Activated CD4-positive, alpha-beta T cell treated with anti-CD3 and anti-CD28 coated beads, Interleukin-2, amount 50 U/mL, for 16 hours (primary cell): ENCODE measurements at regions not wholly inside any gene's neighbourhood (a gene's known extent, or its start where the extent isn't known, plus 50 kb on each side); places are given as distances from the start of the nearest gene placed in this dataset.

Experiments
- DNase-seq: peaks from one replicate; pipeline ENCODE4 v3.0.0-alpha.2; 2020

DNA sequence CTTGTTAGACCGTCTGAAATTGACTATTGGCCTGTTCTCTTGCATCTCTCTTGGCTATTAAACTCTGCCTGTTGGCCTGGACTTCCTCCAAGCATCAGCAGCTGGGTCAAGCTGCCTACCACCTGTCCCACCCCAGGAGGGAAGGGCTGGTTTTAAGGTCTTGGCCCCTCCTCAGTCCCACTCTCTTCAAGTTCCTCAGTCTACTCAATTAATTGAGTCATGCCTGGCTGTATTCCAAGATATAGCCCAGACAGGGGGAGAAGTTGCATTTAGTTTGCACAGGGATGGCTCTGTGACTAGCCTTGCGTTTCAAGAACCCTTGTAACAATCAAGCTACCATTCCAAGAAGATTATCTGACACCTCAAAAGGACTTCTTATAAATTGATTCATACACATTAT is 113.8 kb upstream of the GLI3 start:
- DNase-seq = no peak

DNA sequence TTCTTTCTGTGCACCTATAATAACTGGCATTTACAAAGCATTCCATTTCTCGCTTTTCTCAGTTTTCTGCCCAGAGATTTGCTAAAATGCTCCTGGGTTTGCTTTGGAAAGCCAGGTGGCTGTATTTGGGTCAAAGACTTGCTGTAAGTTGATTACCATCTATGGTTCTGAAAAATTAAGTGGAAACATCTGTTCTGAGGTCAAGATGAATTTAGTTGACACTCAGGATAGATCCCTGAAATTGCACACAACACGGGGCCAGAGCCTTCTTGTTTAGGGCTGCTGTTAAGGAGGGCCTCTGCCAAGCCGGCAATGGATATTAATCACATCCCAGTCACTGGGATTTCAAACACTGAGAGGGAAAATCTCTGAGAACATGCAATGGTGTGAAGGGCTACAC is 111.6 kb upstream of the GLI3 start:
- no peak for DNase-seq

DNA sequence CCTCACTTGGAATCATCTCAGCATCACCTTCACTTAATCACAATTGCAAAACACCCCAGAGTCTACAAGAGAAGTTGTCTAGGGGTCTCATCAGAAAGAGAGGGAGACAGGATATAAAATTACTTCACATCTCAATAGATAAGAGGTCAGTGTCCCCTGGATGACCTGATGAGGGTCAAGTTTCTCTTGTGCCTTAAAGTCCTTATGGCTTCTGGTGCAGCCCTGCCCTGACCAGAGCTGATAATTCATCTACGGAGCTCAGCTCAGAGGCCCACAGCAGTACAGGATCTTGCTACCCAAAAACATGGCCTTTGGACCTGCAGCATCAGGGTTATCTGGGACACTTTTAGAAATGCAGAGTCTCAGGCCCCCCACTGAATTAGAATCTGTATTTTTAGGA is 111.1 kb upstream of the GLI3 start:
- DNase-seq = no peak

DNA sequence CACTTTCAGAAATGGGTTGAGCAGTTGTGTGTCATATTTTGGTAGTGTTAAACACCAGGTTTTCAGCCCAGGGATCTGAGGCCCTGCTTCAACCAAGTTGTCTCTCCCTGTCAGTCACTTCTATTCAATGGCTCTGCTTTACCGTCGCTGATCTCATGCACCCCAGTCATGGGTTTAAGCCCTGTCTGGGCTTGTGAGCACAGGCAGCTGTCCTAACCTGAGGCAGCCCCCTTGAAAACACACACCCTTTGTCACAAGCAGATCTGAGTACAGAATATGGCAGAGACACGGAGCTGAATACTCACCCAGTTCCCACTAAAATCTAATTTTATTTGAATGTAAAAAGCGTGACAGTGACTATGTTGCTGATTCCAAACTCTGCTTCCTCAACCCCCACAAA is 110.6 kb upstream of the GLI3 start:
- no peak for DNase-seq

DNA sequence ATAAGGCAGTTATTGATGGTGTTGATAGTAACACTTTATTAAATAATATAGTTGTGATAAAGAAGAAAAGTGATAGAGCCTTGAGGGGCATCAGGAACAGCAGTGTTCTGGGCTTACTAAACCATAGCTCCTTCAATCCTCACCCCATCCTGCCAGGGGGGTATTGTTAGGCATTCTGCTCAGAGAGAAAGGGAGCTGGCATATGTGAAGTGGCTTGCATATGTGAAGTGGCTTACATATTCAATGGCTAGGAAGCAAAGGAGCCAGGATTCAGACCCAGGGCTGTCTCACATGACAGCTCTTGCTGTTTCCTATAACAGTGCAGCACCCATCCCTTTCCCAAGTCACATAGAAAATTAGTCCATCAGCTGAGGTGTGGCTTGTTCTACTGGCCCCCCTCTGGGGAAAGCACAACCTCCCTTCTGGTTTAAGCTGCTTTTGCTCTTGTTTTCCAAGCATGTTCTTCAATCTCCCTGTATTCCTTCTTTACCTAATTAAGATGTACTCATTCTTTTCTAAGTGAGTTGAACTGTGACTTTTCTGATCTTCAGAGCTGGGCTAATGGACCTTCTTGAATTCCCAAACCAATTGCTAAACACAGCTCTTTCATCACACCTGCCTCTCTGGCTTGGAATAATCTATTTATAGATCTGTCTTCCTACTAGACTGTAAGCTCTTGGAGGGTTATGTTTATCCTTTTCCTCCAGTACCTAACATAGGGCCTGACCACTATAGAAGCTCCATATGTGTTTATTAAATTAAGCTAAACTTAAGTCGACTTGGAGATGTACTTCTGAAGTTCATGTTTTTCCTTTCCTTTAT is 108.7 kb upstream of the GLI3 start:
- no peak for DNase-seq

DNA sequence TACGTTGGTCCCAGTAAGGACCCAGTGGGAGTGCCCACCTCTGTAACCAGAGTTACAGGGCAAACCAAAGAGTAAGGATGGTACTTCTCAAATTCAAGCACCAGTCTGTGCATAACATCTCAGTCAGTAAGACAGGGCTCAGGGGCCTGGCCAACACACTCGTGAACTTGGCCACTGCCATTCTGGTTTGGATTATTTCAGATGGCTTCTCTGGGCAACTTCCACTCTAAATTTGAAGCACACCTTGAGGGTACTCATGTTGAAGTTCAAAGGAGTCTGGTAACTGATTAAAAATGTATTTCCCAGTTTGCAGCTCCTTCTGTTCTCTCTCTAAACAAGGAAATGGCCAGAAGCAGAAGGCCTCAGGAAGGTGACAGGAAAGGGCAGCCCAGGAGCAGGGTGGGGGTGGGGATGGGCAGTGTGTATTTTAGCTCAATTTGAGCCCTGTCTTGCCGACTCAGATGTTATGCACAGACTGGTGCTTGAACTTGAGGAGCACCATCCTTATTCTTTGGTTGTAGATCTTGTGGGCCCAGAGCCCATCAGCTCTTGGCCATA is 107.3 kb upstream of the GLI3 start:
- DNase-seq = no peak

DNA sequence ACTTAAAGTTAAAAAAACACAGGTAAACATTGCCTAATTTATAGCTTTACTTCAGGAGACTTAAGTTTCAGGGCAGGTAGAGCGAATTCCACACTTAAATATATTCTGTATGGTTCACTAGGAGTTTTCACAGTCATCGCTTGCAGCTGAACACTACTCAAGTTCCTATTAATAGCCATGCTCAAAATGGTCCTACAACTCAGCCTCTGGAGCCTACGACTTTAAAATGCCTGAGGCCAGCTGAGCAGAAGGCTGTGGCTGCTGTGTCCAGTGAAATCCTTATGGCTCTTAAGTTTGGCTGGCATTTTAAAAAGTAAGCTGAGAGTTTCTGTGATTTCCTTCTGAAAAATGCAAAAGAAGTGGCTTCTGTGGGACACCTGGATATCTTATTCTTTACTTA is 105.4 kb upstream of the GLI3 start:
- DNase-seq = no peak

DNA sequence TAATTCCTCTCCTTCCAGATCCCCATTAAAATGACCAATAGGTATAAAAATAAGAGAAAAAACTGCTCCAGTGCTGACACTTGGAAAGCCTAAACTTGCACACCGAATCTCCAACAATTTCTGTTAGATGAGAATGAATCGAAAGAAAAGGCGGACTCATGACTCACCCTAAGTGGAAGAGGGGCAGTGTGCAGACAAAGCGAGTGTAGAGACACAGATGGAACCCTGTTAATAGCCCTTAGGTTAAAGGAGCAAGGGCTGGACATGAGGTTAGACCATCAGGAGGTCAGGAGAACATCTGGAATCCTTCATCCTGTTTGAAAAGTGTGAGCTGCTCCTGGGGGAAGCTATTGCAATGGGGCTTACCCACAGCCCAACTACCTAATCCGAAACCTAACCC is 103.4 kb upstream of the GLI3 start:
- no peak for DNase-seq

DNA sequence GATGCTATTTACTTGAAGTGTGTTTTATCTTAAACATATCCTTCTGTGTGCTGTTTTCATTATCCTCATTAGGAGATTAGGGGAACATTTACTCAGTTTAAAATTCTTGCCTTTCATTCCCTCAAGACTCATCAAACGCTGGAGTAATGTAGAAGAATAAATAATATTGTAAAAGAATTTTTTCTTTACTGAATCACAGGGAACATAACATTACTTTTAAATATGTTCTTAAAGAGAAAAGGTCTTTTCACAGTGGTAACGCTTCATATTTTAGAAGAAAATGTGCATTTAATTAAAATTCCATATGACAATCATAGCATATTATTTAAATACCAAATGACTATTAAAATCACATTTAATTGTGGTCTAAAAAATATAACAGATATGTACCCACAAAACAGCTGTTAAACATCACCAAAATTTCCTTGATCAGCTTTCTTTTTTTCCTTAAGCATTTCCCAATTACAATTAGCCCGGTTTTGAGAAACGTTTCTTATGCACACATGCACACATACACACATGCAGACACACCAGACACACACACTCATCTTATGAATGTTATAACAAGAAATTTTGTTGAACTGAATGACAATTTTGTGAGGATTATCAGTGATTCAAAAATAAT is 102.0 kb upstream of the GLI3 start:
- DNase-seq = no peak

DNA sequence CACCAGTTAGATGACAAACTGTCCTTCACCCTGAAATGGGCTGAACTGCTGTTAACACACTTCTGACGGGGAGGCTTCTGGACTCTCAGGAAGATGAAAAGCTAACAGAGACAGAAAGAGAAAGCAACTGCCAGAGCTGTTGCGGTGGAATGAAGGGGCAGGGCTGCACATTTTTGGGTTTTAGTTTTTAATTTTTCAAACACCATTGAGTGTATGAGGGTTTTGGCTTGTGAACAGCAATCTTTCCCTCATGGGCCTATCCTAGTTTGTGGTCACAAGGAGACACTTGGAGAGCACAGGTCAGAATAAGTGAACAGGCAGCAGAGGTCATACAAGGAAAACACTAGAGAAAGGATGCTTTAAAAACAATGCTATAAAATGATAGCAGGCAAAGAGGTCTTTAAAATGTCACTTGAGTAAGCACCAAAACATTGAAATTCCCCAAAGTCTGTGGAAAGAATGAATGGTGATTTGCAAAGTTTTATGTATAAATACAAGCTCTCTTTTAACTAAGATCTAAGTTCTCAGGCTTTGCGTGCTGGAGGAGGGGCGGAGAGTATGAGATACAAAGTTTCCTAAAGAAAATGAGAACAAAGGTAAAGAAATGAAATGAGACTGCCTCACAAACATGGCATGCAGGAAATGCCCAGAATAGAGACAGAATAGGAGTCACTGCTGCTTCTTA is 101.4 kb upstream of the GLI3 start:
- DNase-seq = no peak

DNA sequence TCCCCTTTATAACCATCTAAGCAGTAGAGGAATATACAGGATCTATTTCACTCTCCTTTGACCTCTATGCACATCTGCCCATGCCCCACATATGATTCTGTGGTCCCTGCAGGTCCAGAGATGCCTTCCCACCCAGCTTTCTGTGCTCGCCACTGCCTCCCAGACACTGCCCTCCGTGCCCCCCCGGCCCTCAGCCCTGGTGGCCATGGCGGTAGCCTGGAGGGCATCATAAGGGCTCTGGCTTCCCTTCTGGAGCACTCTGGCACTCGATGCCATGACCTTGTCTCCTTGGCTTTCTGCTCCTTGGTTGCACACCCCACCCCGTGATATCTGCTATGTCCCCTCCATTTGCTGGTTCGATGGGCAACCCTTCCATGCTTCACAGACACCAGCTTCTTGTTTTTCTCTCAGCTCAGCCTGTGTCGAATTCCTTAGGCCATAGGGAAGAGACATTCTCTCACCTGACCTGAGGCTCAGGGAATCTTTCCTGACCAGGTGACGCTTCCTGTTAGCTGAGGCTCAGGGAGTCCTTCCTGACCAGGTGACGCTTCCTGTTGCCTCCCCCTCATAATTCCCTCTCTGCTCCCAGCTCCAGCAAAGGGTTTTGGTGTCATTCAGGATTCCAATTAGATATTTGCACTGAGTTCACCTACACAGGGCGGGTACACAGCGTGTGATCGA is 100.4 kb upstream of the GLI3 start:
- DNase-seq = no peak

DNA sequence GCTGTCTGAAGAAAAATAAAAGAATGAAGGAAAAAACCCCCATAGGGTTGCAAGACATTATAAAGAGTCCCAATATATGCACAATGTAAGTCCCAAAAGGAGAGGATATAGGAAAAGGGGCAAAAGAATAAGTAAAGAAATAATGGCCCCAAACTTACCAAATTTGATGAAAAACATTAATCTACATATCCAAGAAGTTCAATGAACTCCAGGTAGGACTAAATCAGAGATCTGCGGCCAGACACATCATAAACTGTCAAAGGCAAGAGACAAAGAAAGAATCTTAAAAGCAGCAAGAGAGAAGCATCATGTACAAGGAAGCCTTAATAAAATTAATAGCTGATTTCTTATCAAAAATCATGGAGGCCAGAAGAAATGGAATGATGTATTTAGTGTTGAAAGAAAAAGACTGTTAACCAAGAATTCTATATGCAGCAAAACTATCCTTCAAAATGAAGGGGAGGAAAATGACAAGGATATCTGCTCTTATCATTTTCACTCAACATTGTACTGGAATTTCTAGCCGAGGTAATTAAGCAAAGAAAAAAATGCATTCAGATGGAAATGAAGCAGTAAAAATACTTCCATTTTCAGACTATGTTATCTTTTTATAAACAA is 95.7 kb upstream of the GLI3 start:
- no peak for DNase-seq

DNA sequence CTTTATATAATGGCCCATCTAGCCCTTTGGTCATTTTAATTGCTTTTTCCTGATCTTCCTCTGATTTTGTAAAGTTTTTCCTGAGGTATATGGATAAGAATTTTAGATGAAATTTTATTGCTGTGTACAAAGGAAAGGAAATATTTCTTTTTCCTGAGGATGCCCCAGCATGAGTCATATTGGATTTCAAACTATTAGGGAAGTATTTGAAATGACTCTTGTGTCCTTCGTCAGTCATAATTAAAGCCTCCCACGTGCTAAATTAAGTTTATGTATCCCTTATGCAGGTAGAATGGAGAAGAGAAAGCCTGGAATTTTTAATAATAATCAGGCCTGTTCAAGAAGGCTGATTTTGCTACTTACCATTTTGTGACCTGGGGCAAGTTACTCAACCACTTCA is 82.6 kb upstream of the GLI3 start:
- DNase-seq = no peak

DNA sequence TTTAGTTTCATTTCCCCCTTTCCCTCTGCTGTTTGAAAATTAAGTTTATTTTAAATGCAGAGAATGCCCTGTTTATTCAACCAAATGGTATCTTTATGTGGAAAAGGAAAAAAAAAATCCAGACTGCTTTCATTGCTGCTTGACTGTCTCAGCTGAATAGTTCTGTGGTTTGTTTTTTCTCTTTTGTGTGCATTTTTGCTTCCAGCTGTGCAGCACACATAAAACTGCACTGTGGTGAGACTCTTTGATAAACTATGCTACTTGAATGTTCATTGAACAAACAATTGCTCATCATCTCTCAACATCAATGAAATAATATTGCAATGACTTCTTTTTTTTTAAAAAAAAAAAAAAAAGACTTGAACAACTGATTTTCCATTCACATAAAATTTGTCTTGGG is 78.6 kb upstream of the GLI3 start:
- no peak for DNase-seq

DNA sequence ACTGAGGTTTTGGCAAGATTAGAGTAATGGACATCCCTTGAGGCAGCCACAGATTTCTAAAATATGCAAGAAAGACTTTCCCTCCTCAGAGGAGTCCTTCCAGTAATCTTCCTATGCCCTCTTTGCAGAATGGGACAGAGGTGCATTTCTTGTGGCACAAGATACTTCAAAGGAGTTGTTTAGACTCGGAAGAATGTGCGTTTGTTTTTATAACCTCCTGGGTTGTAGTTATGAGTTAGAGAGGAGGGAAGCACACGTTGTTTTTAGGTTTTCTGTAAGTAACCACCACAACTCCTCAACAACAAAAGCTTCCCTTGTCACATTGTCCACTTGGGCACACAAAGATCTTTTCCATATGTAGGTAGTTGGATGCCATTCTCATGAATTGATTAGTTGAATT is 78.1 kb upstream of the GLI3 start:
- DNase-seq = no peak

DNA sequence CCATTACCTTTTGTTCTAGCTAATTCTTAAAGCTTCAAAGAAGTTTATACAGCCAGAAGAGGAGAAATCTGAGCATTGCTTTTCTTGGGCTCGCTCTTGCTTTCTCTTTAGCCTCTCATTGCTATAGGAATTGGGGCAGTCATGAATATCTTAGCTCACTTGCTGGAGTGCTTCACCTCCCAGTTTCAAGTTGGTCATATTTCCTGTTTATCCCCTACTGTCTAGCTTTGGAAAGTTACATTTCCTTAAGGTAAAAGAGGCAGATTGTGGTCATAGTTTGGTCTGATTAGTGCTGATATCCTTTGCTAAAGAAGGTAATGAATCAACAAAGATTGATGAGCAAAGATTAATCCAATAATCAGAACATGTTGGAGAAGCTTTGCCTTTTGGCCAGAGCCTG is 77.7 kb upstream of the GLI3 start:
- no peak for DNase-seq

DNA sequence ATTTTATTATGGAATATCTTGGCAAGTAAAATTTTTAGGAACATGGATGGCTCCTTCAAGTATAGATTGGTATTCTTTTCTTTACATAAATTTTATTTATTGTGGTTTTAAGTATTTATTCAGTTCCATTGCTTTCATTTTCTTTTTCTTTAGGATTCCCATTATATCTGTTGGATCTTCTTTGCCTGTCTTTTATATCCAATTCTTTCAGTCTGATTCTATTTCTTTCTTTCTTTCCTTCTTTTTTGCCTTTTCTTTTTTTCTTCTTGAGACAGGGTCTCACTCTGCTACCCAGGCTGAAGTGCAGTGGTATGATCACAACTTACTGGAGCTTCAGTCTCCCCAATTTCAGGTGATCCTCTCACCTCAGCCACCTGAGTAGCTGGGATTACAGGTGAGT is 74.2 kb upstream of the GLI3 start:
- DNase-seq = no peak

DNA sequence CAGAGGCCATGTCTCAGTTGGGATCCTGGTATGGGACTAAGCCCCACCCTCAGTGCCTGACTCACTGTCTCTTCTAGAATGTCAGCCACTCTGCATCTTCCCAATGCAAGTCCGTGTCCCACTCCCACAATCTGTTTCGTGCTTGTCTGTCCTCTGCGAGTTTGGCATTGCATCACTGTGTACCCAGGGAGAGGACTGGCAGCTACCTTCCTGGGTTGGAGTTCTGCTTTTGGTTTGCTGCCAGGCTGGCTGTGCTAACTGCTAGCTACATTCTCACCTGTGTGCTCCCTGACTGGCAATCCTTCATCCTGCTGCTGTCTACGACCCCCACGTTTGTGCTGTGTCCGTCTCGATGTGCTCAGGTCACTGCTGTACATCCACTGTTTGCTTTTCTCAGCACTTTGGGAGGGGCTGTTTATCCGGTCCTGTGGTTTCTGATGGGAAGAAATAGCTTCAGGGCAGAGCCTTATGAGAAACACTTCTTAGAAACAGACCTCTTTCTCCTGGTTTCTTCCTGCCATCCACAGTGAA is 56.0 kb upstream of the GLI3 start:
- no peak for DNase-seq

DNA sequence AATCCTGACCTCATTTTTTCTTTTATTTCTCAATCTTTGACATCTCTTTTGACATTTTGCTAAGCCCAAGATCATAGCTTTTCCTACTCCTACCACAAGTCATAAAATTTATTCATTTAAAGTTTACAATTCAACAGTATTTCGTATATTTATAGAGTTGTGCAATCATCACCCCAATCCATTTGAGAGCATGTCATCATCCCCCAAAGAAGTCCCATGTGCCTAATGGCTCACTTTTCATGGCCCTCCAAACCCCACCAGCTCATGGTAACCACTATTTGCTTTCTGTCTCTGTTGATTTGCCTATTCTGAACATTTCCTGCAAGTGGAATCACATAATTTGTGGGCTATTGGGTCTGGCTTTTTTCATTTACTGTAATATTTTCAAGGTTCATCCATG is 52.5 kb upstream of the GLI3 start:
- DNase-seq = no peak
